Spleen (tissue), 11 donors: ENCODE measurements at regions not wholly inside any gene's neighbourhood (a gene's known extent, or its start where the extent isn't known, plus 50 kb on each side); places are given as distances from the start of the nearest gene placed in this dataset.

Source experiments
- DNase-seq: peaks from one replicate; pipeline ENCODE4 v3.0.0-alpha.2; 2020
- H3K27ac ChIP-seq, 8 donors: fragments of 200-600 bp; sonication (generic) in 7 of 8; 1 replicate in 4 of 8; 2 replicates in 4 of 8; pipeline versions ENCODE4 v1.5.0 to v1.8.0; 2016 to 2021; ENCODE audit warnings: inconsistent platforms in 4 of 8, mild to moderate bottlenecking in 4 of 8, moderate library complexity in 1 of 8
- H3K27me3 ChIP-seq, 7 donors: fragments of 200-600 bp; sonication (generic) in 6 of 7; replicated peaks in 1 of 7; 1 replicate in 4 of 7; 2 replicates in 3 of 7; pipeline versions ENCODE4 v1.5.0 to v1.8.0; 2016 to 2021; ENCODE audit warnings: inconsistent platforms in 3 of 7, mild to moderate bottlenecking in 1 of 7
- H3K36me3 ChIP-seq, 6 donors: fragments of 200-600 bp; sonication (generic) in 5 of 6; 1 replicate in 4 of 6; 2 replicates in 2 of 6; pipeline versions ENCODE4 v1.5.0 to v1.8.0; 2016 to 2021; ENCODE audit warnings: inconsistent platforms in 2 of 6
- H3K4me1 ChIP-seq, 6 donors: fragments of 200-600 bp; sonication (generic) in 5 of 6; 1 replicate in 3 of 6; 2 replicates in 3 of 6; pipeline versions ENCODE4 v1.5.0 to v1.8.0; 2016 to 2021; ENCODE audit warnings: inconsistent platforms in 3 of 6
- H3K4me3 ChIP-seq, 8 donors: fragments of 200-600 bp; sonication (generic) in 7 of 8; 1 replicate in 4 of 8; 2 replicates in 4 of 8; pipeline versions ENCODE4 v1.5.0 to v1.8.0; 2016 to 2021; ENCODE audit warnings: inconsistent platforms in 4 of 8, mild to moderate bottlenecking in 4 of 8, moderate library complexity in 2 of 8
- H3K9me3 ChIP-seq, 8 donors: fragments of 200-600 bp; sonication (generic) in 7 of 8; 1 replicate in 4 of 8; 2 replicates in 4 of 8; pipeline versions ENCODE4 v1.5.0 to v1.8.0; 2016 to 2021; ENCODE audit warnings: inconsistent platforms in 4 of 8
- CTCF ChIP-seq, 11 experiments: fragments of 200-600 bp in 7 of 11; fragments of 450-650 bp in 4 of 11; sonication (generic) in 4 of 11; IDR thresholded peaks in 8 of 11; conservative IDR thresholded peaks in 3 of 11; 1 replicate in 7 of 11; 2 replicates in 4 of 11; pipeline versions ENCODE4 v1.4.0 to v1.8.0; 2016 to 2021; ENCODE audit warnings: antibody characterized with exemption in 11 of 11, inconsistent platforms in 4 of 11, mild to moderate bottlenecking in 1 of 11
- POLR2A ChIP-seq, 3 donors: fragments of 450-650 bp; IDR thresholded peaks; one replicate each; pipeline ENCODE4 v1.5.1; 2017; ENCODE audit warnings: antibody characterized with exemption in 3 of 3, mild to moderate bottlenecking in 1 of 3
- POLR2AphosphoS5 ChIP-seq, 3 donors: sonication (generic); formaldehyde crosslinking; IDR thresholded peaks; one replicate each; pipeline ENCODE4 v1.5.1; 2017; ENCODE audit warnings: antibody characterized with exemption in 3 of 3
- WGBS, 5 donors: extraction: QIAGEN DNeasy Blood & Tissue Kit in 3 of 5; methylation state at CpG; one replicate each; pipeline versions ENCODE4 v1.1.5 to v1.1.7; 2013 to 2018; 5-methylcytosine and 5-hydroxymethylcytosine counted together
- intact Hi-C: fragments of 100-400 bp; cut with DNase I; formaldehyde crosslinking; loops from one replicate; pipeline ENCODE4 v1.15.0; 2023; ENCODE audit warnings: low total_unique reads
- donor health status: healthy with polysubstance abuse.
- donor health status: DM: no; HTN: no; CAD: no; lungs with moderate emphysema.
- donor health status: DM: no; HTN: no; CAD: no.
- donor health status: Bipolar disorder and iron deficiency.
- donor health status: healthy.
- donor health status: DM: no; HTN: no; CAD: no.
- donor health status: DM: yes; HTN: yes; CAD: no.

GRCh38 chr3:44066806-44067205 lies 174.9 kb upstream of the TOPAZ1 start:
- Histone ChIP-seq H3K27me3 (peaks cover 0 to 30% (median 0%) of the 10 kb centered on the region in 7 donors), H3K9me3 (no peaks in the 10 kb centered on the region), H3K27ac (no peak overlapping the region), H3K36me3 (no peaks in the 10 kb centered on the region), H3K4me1 (no peaks in the 10 kb centered on the region), H3K4me3 (no peak overlapping the region)
- 63 to 66% (median 65%) methylated on average over 3 of the region's 3 CpGs for WGBS, 5 donors
- DNase-seq, result no peak
- intact Hi-C loops, result no loop called here
- TF ChIP-seq POLR2A (IDR thresholded peaks at IDR 0.05) (no peak), POLR2AphosphoS5 (IDR thresholded peaks at IDR 0.05) (no peak), CTCF (IDR thresholded peaks at IDR 0.05 in 8 of 11, conservative IDR thresholded peaks at IDR 0.05 in 3 of 11) (no peak)

- H3K4me3 ChIP-seq, result no peak overlapping the region
- intact Hi-C loops, result no loop called here
- 64 to 85% (median 77%) methylated on average over 6 of the region's 6 CpGs for WGBS, 5 donors
Observed at GRCh38 chr3:44067431-44067830, 174.3 kb upstream of the TOPAZ1 start.

GRCh38 chr3:44068753-44069152 lies 172.9 kb upstream of the TOPAZ1 start:
- TF ChIP-seq POLR2A (IDR thresholded peaks at IDR 0.05) (no peak), POLR2AphosphoS5 (IDR thresholded peaks at IDR 0.05) (no peak), CTCF (IDR thresholded peaks at IDR 0.05 in 8 of 11, conservative IDR thresholded peaks at IDR 0.05 in 3 of 11) (no peak)
- 90 to 97% (median 93%) methylated on average over 3 of the region's 3 CpGs for WGBS, 5 donors

More at GRCh38 chr3:44067431-44067830, 174.3 kb upstream of the TOPAZ1 start:
- TF ChIP-seq POLR2A (IDR thresholded peaks at IDR 0.05) (no peak), CTCF (IDR thresholded peaks at IDR 0.05 in 8 of 11, conservative IDR thresholded peaks at IDR 0.05 in 3 of 11) (no peak), POLR2AphosphoS5 (IDR thresholded peaks at IDR 0.05) (no peak)
- no peak for DNase-seq
- Histone ChIP-seq H3K9me3 (no peaks in the 10 kb centered on the region), H3K36me3 (no peaks in the 10 kb centered on the region), H3K27me3 (peaks cover 0 to 24% (median 0%) of the 10 kb centered on the region in 7 donors), H3K27ac (no peak overlapping the region), H3K4me1 (no peaks in the 10 kb centered on the region)

GRCh38 chr3:44069276-44069675 lies 172.4 kb upstream of the TOPAZ1 start:
- Histone ChIP-seq H3K27ac (no peak overlapping the region), H3K36me3 (no peaks in the 10 kb centered on the region), H3K9me3 (no peaks in the 10 kb centered on the region), H3K4me3 (no peak overlapping the region), H3K27me3 (peaks cover 0 to 23% (median 0%) of the 10 kb centered on the region in 7 donors), H3K4me1 (no peaks in the 10 kb centered on the region)
- TF ChIP-seq POLR2AphosphoS5 (IDR thresholded peaks at IDR 0.05) (no peak), POLR2A (IDR thresholded peaks at IDR 0.05) (no peak), CTCF (IDR thresholded peaks at IDR 0.05 in 8 of 11, conservative IDR thresholded peaks at IDR 0.05 in 3 of 11) (no peak)
- WGBS, 5 donors, result 51 to 65% (median 60%) methylated on average over 5 of the region's 5 CpGs
- intact Hi-C loops, result no loop called here
- DNase-seq, result no peak

More at GRCh38 chr3:44068753-44069152, 172.9 kb upstream of the TOPAZ1 start:
- intact Hi-C loops, result no loop called here
- DNase-seq, result no peak
- H3K9me3 ChIP-seq, result no peaks in the 10 kb centered on the region
- no peaks in the 10 kb centered on the region for H3K36me3 ChIP-seq
- H3K27ac ChIP-seq, result no peak overlapping the region
- peaks cover 0 to 23% (median 0%) of the 10 kb centered on the region in 7 donors for H3K27me3 ChIP-seq
- no peaks in the 10 kb centered on the region for H3K4me1 ChIP-seq
- H3K4me3 ChIP-seq, result no peak overlapping the region
